Neural cell (in vitro differentiated cells): ENCODE measurements at regions not wholly inside any gene's neighbourhood (a gene's known extent, or its start where the extent isn't known, plus 50 kb on each side); places are given as distances from the start of the nearest gene placed in this dataset.
"Not testable (repeated sequence)": the region's sequence is repeated elsewhere in the genome, so short reads cannot be mapped to it uniquely, and the experiment has no call there.

ENCODE experiments used
- H2AFZ ChIP-seq: fragments of 200-600, 300-800 bp; sonication (generic), shearing (Covaris generic); 2 replicates; pipeline ENCODE4 v1.6.0; 2014; ENCODE audit warnings: low read depth, mild to moderate bottlenecking, antibody characterized with exemption, low read length, moderate library complexity
- H3F3A ChIP-seq: fragments of 200-600 bp; shearing (Covaris generic); 2 replicates; pipeline ENCODE4 v1.6.1; 2016; ENCODE audit warnings: mild to moderate bottlenecking, moderate library complexity, mixed read lengths, antibody characterized with exemption, low read length; ENCODE audit not compliant: insufficient read depth, poor library complexity, severe bottlenecking
- H3K27ac ChIP-seq: fragments of 200-600, 300-800 bp; sonication (generic), shearing (Covaris generic); 2 replicates; pipeline ENCODE4 v1.5.1; 2014; ENCODE audit warnings: mild to moderate bottlenecking, low read length, moderate library complexity
- H3K27me3 ChIP-seq: fragments of 300-800, 200-600 bp; sonication (generic), shearing (Covaris generic); 2 replicates; pipeline ENCODE4 v1.6.0; 2014; ENCODE audit warnings: mild to moderate bottlenecking, low read depth, low read length, moderate library complexity; ENCODE audit not compliant: insufficient read depth
- H3K36me3 ChIP-seq: fragments of 300-800, 200-600 bp; sonication (generic), shearing (Covaris generic); 2 replicates; pipeline ENCODE4 v1.5.1; 2014; ENCODE audit warnings: mild to moderate bottlenecking, antibody characterized with exemption, low read length, moderate library complexity; ENCODE audit not compliant: insufficient read depth
- H3K4me2 ChIP-seq: fragments of 300-800, 200-600 bp; sonication (generic), shearing (Covaris generic); 2 replicates; pipeline ENCODE4 v1.6.0; 2014; ENCODE audit warnings: mild to moderate bottlenecking, low read length
- H3K4me3 ChIP-seq: fragments of 300-800, 200-600 bp; sonication (generic), shearing (Covaris generic); 2 replicates; pipeline ENCODE4 v1.5.1; 2014; ENCODE audit warnings: mild to moderate bottlenecking, low read length, moderate library complexity
- H3K79me2 ChIP-seq: fragments of 200-600 bp; shearing (Covaris generic); replicated peaks from 2 replicates; pipeline ENCODE4 v1.6.0; 2014; ENCODE audit warnings: mild to moderate bottlenecking, low read length, moderate library complexity; ENCODE audit not compliant: insufficient read depth
- H3K9ac ChIP-seq: fragments of 300-800, 200-600 bp; sonication (generic), shearing (Covaris generic); 2 replicates; pipeline ENCODE4 v1.6.1; 2016; ENCODE audit warnings: mild to moderate bottlenecking, low read length, mixed read lengths
- H3K9me2 ChIP-seq: fragments of 200-600 bp; shearing (Covaris generic); 2 replicates; pipeline ENCODE4 v1.6.1; 2016; ENCODE audit warnings: mild to moderate bottlenecking, low read length, mixed read lengths; ENCODE audit not compliant: insufficient read depth
- H3K9me3 ChIP-seq: fragments of 200-600, 300-800 bp; sonication (generic), shearing (Covaris generic); 2 replicates; pipeline ENCODE4 v1.6.1; 2016; ENCODE audit warnings: mild to moderate bottlenecking, mixed run types, low read length, moderate library complexity, mixed read lengths
- H4K20me1 ChIP-seq: fragments of 200-600 bp; shearing (Covaris generic); 2 replicates; pipeline ENCODE4 v1.6.1; 2016; ENCODE audit warnings: mild to moderate bottlenecking, mixed run types; ENCODE audit not compliant: insufficient read depth
- CTCF ChIP-seq: fragments of 450-650 bp; IDR thresholded peaks from 2 replicates; pipeline ENCODE4 v1.5.1; 2014; ENCODE audit warnings: antibody characterized with exemption, mild to moderate bottlenecking, moderate library complexity; ENCODE audit not compliant: poor library complexity, severe bottlenecking
- EP300 ChIP-seq: fragments of 450-650 bp; conservative IDR thresholded peaks from 2 replicates; pipeline ENCODE4 v1.6.1; 2014; ENCODE audit warnings: antibody characterized with exemption, mild to moderate bottlenecking, moderate library complexity; ENCODE audit not compliant: poor library complexity, severe bottlenecking
- EZH2 ChIP-seq: fragments of 200-600, 300-800 bp; shearing (Covaris generic), sonication (generic); IDR thresholded peaks from 2 replicates; pipeline ENCODE4 v1.6.1; 2014; ENCODE audit warnings: antibody characterized with exemption, low read length, borderline replicate concordance, mild to moderate bottlenecking; ENCODE audit not compliant: insufficient read depth, poor library complexity, severe bottlenecking
- MXI1 ChIP-seq: fragments of 450-650 bp; conservative IDR thresholded peaks from 2 replicates; pipeline ENCODE4 v1.6.1; 2014; ENCODE audit warnings: antibody characterized with exemption, mild to moderate bottlenecking; ENCODE audit not compliant: poor library complexity, severe bottlenecking
- POLR2AphosphoS5 ChIP-seq: IDR thresholded peaks from 2 replicates; pipeline ENCODE4 v1.6.1; 2012
- RAD21 ChIP-seq: fragments of 450-650 bp; conservative IDR thresholded peaks from 2 replicates; pipeline ENCODE4 v1.6.1; 2014; ENCODE audit warnings: antibody characterized with exemption, mild to moderate bottlenecking, moderate library complexity
- REST ChIP-seq: IDR thresholded peaks from 2 replicates; pipeline ENCODE4 v1.6.1; 2012; ENCODE audit warnings: borderline replicate concordance
- SMC3 ChIP-seq: fragments of 450-650 bp; conservative IDR thresholded peaks from 2 replicates; pipeline ENCODE4 v1.6.1; 2014; ENCODE audit warnings: antibody characterized with exemption, mild to moderate bottlenecking, moderate library complexity; ENCODE audit not compliant: poor library complexity
- TAF1 ChIP-seq: IDR thresholded peaks from 2 replicates; pipeline ENCODE4 v1.6.1; 2012; ENCODE audit warnings: low read depth

GRCh38 chr14:52144099-52144498, 75.2 kb upstream of the NID2 start:
- not testable (repeated sequence) for H3K9me2 ChIP-seq, H3K9me3 ChIP-seq

GRCh38 chr14:52142504-52142903, 73.6 kb upstream of the NID2 start:
- H3F3A ChIP-seq: no peaks in the 10 kb centered on the region
- H3K36me3 ChIP-seq: no peaks in the 10 kb centered on the region
- H3K4me3 ChIP-seq: no peak overlapping the region
- TF ChIP-seq EP300 (no peak), POLR2AphosphoS5 (no peak), REST (no peak), RAD21 (no peak), CTCF (no peak), TAF1 (no peak), MXI1 (no peak), EZH2 (no peak)
- no peak overlapping the region for H2AFZ ChIP-seq
- no peaks in the 10 kb centered on the region for H3K27me3 ChIP-seq
- H3K9me2 ChIP-seq: no peaks in the 10 kb centered on the region
- no peak overlapping the region for H3K4me2 ChIP-seq
- H3K27ac ChIP-seq: no peak overlapping the region
- H4K20me1 ChIP-seq: no peaks in the 10 kb centered on the region
- no peak overlapping the region for H3K9ac ChIP-seq
- no peaks in the 10 kb centered on the region for H3K79me2 ChIP-seq
- H3K9me3 ChIP-seq: no peaks in the 10 kb centered on the region

More at GRCh38 chr14:52144099-52144498, 75.2 kb upstream of the NID2 start:
- not testable (repeated sequence) for H3K9ac ChIP-seq, H3K4me3 ChIP-seq, H3F3A ChIP-seq, H3K27me3 ChIP-seq, H3K4me2 ChIP-seq, H3K27ac ChIP-seq, H3K36me3 ChIP-seq, H4K20me1 ChIP-seq, H2AFZ ChIP-seq, H3K79me2 ChIP-seq

- H2AFZ ChIP-seq: no peak overlapping the region
- H3K27ac ChIP-seq: no peak overlapping the region
- no peak overlapping the region for H3K4me2 ChIP-seq
- no peak overlapping the region for H3K4me3 ChIP-seq
- H3F3A ChIP-seq: no peaks in the 10 kb centered on the region
- no peaks in the 10 kb centered on the region for H3K9me2 ChIP-seq
- TF ChIP-seq SMC3 (peak; percentile 79), CTCF (peak; percentile 75), MXI1 (no peak), TAF1 (no peak), REST (no peak), EZH2 (no peak), POLR2AphosphoS5 (no peak), EP300 (no peak), RAD21 (peak; percentile 80)
- H3K9me3 ChIP-seq: no peaks in the 10 kb centered on the region
- H3K9ac ChIP-seq: no peak overlapping the region
- H4K20me1 ChIP-seq: no peaks in the 10 kb centered on the region
- H3K36me3 ChIP-seq: no peaks in the 10 kb centered on the region
- no peaks in the 10 kb centered on the region for H3K27me3 ChIP-seq
- H3K79me2 ChIP-seq: no peaks in the 10 kb centered on the region
Observed at GRCh38 chr14:52131640-52132320, 62.9 kb upstream of the NID2 start.
